ENCODE measurements at regions not wholly inside any gene's neighbourhood (a gene's known extent, or its start where the extent isn't known, plus 50 kb on each side); places are given as distances from the start of the nearest gene placed in this dataset.

GRCh38 chr4:187929024-187929423 lies 66.5 kb upstream of the ZFP42 start:
- Histone ChIP-seq H3K27me3 (ENCODE audit: insufficient read depth, low read length) (no peaks in the 10 kb centered on the region), H2BK5ac (ENCODE audit: insufficient read length, low read length) (no peak overlapping the region), H3K9me3 (ENCODE audit: control insufficient read depth, low read depth, low read length) (no peaks in the 10 kb centered on the region), H3K23me2 (ENCODE audit: insufficient read length, low read depth, low read length, poor library complexity, severe bottlenecking) (no peaks in the 10 kb centered on the region), H3K23ac (ENCODE audit: insufficient read length, low read depth, low read length) (no peak overlapping the region), H3K4me1 (ENCODE audit: insufficient read depth, low read length) (no peaks in the 10 kb centered on the region), H4K5ac (ENCODE audit: insufficient read length, low read depth, low read length) (no peak overlapping the region), H3K4me2 (ENCODE audit: insufficient read depth, insufficient read length, low read length) (no peak overlapping the region), H3K79me1 (ENCODE audit: insufficient read depth, low read depth, low read length, poor library complexity, severe bottlenecking) (no peaks in the 10 kb centered on the region), H4K91ac (ENCODE audit: insufficient read length, low read depth, low read length) (no peak overlapping the region), H3K14ac (ENCODE audit: insufficient read depth, low read length) (no peak overlapping the region), H3K4ac (ENCODE audit: low read depth, low read length) (no peak overlapping the region), H2AFZ (ENCODE audit: low read length) (no peak overlapping the region), H2BK120ac (ENCODE audit: low read depth, low read length, poor library complexity, severe bottlenecking) (no peak overlapping the region), H2BK15ac (ENCODE audit: low read depth, low read length) (no peak overlapping the region), H2AK5ac (ENCODE audit: insufficient read length, low read length) (no peak overlapping the region), H3K56ac (ENCODE audit: insufficient read length, low read depth, low read length) (no peak overlapping the region), H3K9ac (ENCODE audit: extremely low read depth, insufficient read length, low read length) (no peak overlapping the region), H2BK12ac (ENCODE audit: insufficient read length, low read depth, low read length) (no peak overlapping the region), H3K18ac (ENCODE audit: insufficient read length, low read depth, low read length) (peak overlapping the region; percentile 36), H4K8ac (replicated peaks; ENCODE audit: insufficient read length, low read depth, low read length) (no peak overlapping the region), H3K79me2 (ENCODE audit: insufficient read depth, low read length) (no peaks in the 10 kb centered on the region), H3K27ac (ENCODE audit: insufficient read length, low read depth, low read length) (no peak overlapping the region), H2BK20ac (ENCODE audit: low read depth, low read length, poor library complexity, severe bottlenecking) (no peak overlapping the region), H4K20me1 (ENCODE audit: control insufficient read depth, insufficient read depth, insufficient read length) (no peaks in the 10 kb centered on the region), H3T11ph (ENCODE audit: low read length) (no peak overlapping the region)
- H3K27me3 Mint-ChIP-seq (ENCODE audit: low read depth): no peaks in the 10 kb centered on the region
- TF ChIP-seq CTCF (conservative IDR thresholded peaks at IDR 0.05): peak; percentile 70
- peaks cover 2 to 3% of the 10 kb centered on the region in 2 experiments; a peak in 1 of 4 replicates for H3K4me1 Mint-ChIP-seq
- no peak overlapping the region for H3K27ac Mint-ChIP-seq
- peaks cover 0 to 6% (median 0%) of the 10 kb centered on the region in 3 experiments; a peak in 2 of 7 replicates for H3K36me3 Mint-ChIP-seq (ENCODE audit: insufficient read depth in 1 of 3, low read depth in 3 of 3)
- peaks cover 0 to 4% of the 10 kb centered on the region in 2 experiments; a peak in 1 of 5 replicates for H3K9me3 Mint-ChIP-seq
- DNase-seq: peak; percentile 66
- no CpG with 5 or more reads among the region's 7 CpGs for WGBS (ENCODE audit: extremely low coverage, insufficient read length, low lambda C conversion rate)
- H3K4me3 Mint-ChIP-seq: no peak overlapping the region
